NCI-H526 treated with DMSO at 0.1 percent for 48 hours (cell line): ENCODE measurements at regions not wholly inside any gene's neighbourhood (a gene's known extent, or its start where the extent isn't known, plus 50 kb on each side); places are given as distances from the start of the nearest gene placed in this dataset.

Source experiments
- DNase-seq: peaks from one replicate; lab custom pipeline; 2025; lab: John Stamatoyannopoulos, UW

GRCh38 chrX:131778269-131779218 lies 234.7 kb downstream of the OR13H1 start:
- no peak for DNase-seq

- no peak for DNase-seq
These were observed 235.4 kb downstream of the OR13H1 start for GRCh38 chrX:131779306-131779705.

GRCh38 chrX:131779741-131780140 lies 235.9 kb downstream of the OR13H1 start:
- DNase-seq: no peak

- DNase-seq: no peak
These were observed 238.8 kb downstream of the OR13H1 start for GRCh38 chrX:131782646-131783045.

GRCh38 chrX:131783555-131784308 lies 239.4 kb upstream of the STK26 start:
- DNase-seq: no peak

GRCh38 chrX:131789664-131790063 lies 233.4 kb upstream of the STK26 start:
- DNase-seq: no peak

- DNase-seq: no peak
These were observed 231.3 kb upstream of the STK26 start for GRCh38 chrX:131791608-131792355.

- no peak for DNase-seq
These were observed 230.7 kb upstream of the STK26 start for GRCh38 chrX:131792356-131792749.

GRCh38 chrX:131792789-131793462 lies 230.2 kb upstream of the STK26 start:
- no peak for DNase-seq

GRCh38 chrX:131795442-131796229 lies 227.5 kb upstream of the STK26 start:
- DNase-seq: no peak

- no peak for DNase-seq
These were observed 222.0 kb upstream of the STK26 start for GRCh38 chrX:131801066-131801465.

GRCh38 chrX:131801911-131802310 lies 221.2 kb upstream of the STK26 start:
- DNase-seq: no peak

- DNase-seq: no peak
These were observed 220.1 kb upstream of the STK26 start for GRCh38 chrX:131802836-131803626.

- no peak for DNase-seq
These were observed 210.0 kb upstream of the STK26 start for GRCh38 chrX:131812847-131813825.

GRCh38 chrX:131816551-131817136 lies 206.5 kb upstream of the STK26 start:
- DNase-seq: no peak

- DNase-seq: no peak
These were observed 204.7 kb upstream of the STK26 start for GRCh38 chrX:131818297-131818936.

GRCh38 chrX:131821945-131822622 lies 201.0 kb upstream of the STK26 start:
- DNase-seq: no peak
